ENCODE measurements at regions not wholly inside any gene's neighbourhood (a gene's known extent, or its start where the extent isn't known, plus 50 kb on each side); places are given as distances from the start of the nearest gene placed in this dataset.

DNA sequence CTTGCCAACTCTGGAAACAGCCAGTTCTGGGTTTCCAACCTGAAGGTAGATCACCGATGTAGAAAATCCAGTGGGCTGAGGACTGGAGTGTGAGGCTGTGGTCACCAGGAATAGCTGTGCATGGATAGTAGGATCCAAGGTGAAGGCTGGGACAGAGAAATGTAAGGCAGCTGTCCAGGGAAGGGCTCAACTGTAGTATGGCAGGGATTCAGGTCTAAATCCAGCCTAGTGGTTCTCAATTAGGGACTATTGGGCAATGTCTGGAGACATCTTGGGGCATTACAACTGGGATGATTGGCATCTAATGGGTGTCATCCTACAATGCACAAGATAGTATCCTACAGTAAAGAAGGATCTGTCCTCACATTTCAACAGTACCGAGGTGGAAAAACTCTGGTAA, 67.7 kb upstream of the RUNX1 start:
- no peak overlapping the region for H3K4me2 ChIP-seq (ENCODE audit: low read depth, low read length)
- H3K4me1 ChIP-seq (ENCODE audit: insufficient read depth, low read length): no peaks in the 10 kb centered on the region
- H3K4me3 ChIP-seq (replicated peaks in 1 of 3; ENCODE audit: insufficient read depth in 1 of 3, low read depth in 2 of 3, low read length in 3 of 3): no peak overlapping the region
- CTCF ChIA-PET (ENCODE audit: low intra/inter-chr PET ratio, low total read pairs): no interaction called here
- WGBS (ENCODE audit: low lambda C conversion rate): 36% methylated on average over 2 of the region's 2 CpGs
- no peaks in the 10 kb centered on the region for H3K79me2 ChIP-seq (ENCODE audit: insufficient read depth, low read length)
- H3K27me3 ChIP-seq (ENCODE audit: control insufficient read depth in 1 of 2, insufficient read depth in 2 of 2, low read length in 2 of 2): no peaks in the 10 kb centered on the region
- H3K9ac ChIP-seq (ENCODE audit: insufficient read depth, low read depth, low read length): no peak overlapping the region
- intact Hi-C loops (cut with micrococcal nuclease; ENCODE audit: unreplicated experiment) (no loop called here), in situ Hi-C loops (cut with HindIII; ENCODE audit: extremely low pct_ligation_motif_present, low pct_unique_long_range_greater_than_20kb) (no loop called here)
- no TSS peak for BruUV-seq (replicated peaks)
- no peak overlapping the region for H3K27ac ChIP-seq (ENCODE audit: extremely low read length, insufficient read depth, low read length)
- POLR2A ChIA-PET: no interaction called here
- H2AFZ ChIP-seq (ENCODE audit: low read length): no peak overlapping the region
- ATAC-seq (no peak), FAIRE-seq (no peak), DNase-seq (ENCODE audit: low spot score) (no peak)
- no peaks in the 10 kb centered on the region for H4K20me1 ChIP-seq (ENCODE audit: insufficient read depth, low read length)
- H3K36me3 ChIP-seq (replicated peaks in 1 of 2; ENCODE audit: control insufficient read depth in 1 of 2, insufficient read depth in 2 of 2, low read length in 2 of 2): no peaks in the 10 kb centered on the region
- H3K9me3 ChIP-seq (ENCODE audit: low read length): no peaks in the 10 kb centered on the region
- TF ChIP-seq, protein P1, sequence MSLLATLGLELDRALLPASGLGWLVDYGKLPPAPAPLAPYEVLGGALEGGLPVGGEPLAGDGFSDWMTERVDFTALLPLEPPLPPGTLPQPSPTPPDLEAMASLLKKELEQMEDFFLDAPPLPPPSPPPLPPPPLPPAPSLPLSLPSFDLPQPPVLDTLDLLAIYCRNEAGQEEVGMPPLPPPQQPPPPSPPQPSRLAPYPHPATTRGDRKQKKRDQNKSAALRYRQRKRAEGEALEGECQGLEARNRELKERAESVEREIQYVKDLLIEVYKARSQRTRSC (CRISPR knock-in tag; IDR thresholded peaks at IDR 0.05; ENCODE audit: low read depth): no peak
- TF ChIP-seq DDIT3 (CRISPR knock-in tag; IDR thresholded peaks at IDR 0.05) (no peak), ZNF232 (CRISPR knock-in tag; IDR thresholded peaks at IDR 0.05; ENCODE audit: borderline replicate concordance) (no peak), TBP (CRISPR knock-in tag; IDR thresholded peaks at IDR 0.05) (no peak), ZNF296 (CRISPR knock-in tag; conservative IDR thresholded peaks at IDR 0.05) (no peak), RFXANK (CRISPR knock-in tag; IDR thresholded peaks at IDR 0.05) (no peak), MIER2 (CRISPR knock-in tag; IDR thresholded peaks at IDR 0.05) (no peak)
- TF ChIP-seq, protein P2, sequence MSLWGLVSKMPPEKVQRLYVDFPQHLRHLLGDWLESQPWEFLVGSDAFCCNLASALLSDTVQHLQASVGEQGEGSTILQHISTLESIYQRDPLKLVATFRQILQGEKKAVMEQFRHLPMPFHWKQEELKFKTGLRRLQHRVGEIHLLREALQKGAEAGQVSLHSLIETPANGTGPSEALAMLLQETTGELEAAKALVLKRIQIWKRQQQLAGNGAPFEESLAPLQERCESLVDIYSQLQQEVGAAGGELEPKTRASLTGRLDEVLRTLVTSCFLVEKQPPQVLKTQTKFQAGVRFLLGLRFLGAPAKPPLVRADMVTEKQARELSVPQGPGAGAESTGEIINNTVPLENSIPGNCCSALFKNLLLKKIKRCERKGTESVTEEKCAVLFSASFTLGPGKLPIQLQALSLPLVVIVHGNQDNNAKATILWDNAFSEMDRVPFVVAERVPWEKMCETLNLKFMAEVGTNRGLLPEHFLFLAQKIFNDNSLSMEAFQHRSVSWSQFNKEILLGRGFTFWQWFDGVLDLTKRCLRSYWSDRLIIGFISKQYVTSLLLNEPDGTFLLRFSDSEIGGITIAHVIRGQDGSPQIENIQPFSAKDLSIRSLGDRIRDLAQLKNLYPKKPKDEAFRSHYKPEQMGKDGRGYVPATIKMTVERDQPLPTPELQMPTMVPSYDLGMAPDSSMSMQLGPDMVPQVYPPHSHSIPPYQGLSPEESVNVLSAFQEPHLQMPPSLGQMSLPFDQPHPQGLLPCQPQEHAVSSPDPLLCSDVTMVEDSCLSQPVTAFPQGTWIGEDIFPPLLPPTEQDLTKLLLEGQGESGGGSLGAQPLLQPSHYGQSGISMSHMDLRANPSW (CRISPR knock-in tag; IDR thresholded peaks at IDR 0.05; ENCODE audit: borderline replicate concordance): no peak
- TF ChIP-seq, protein P3, sequence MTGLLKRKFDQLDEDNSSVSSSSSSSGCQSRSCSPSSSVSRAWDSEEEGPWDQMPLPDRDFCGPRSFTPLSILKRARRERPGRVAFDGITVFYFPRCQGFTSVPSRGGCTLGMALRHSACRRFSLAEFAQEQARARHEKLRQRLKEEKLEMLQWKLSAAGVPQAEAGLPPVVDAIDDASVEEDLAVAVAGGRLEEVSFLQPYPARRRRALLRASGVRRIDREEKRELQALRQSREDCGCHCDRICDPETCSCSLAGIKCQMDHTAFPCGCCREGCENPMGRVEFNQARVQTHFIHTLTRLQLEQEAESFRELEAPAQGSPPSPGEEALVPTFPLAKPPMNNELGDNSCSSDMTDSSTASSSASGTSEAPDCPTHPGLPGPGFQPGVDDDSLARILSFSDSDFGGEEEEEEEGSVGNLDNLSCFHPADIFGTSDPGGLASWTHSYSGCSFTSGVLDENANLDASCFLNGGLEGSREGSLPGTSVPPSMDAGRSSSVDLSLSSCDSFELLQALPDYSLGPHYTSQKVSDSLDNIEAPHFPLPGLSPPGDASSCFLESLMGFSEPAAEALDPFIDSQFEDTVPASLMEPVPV (CRISPR knock-in tag; IDR thresholded peaks at IDR 0.05): no peak
- TF ChIP-seq, protein P4, sequence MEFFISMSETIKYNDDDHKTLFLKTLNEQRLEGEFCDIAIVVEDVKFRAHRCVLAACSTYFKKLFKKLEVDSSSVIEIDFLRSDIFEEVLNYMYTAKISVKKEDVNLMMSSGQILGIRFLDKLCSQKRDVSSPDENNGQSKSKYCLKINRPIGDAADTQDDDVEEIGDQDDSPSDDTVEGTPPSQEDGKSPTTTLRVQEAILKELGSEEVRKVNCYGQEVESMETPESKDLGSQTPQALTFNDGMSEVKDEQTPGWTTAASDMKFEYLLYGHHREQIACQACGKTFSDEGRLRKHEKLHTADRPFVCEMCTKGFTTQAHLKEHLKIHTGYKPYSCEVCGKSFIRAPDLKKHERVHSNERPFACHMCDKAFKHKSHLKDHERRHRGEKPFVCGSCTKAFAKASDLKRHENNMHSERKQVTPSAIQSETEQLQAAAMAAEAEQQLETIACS (CRISPR knock-in tag; IDR thresholded peaks at IDR 0.05): no peak
- TF ChIP-seq, protein P5, sequence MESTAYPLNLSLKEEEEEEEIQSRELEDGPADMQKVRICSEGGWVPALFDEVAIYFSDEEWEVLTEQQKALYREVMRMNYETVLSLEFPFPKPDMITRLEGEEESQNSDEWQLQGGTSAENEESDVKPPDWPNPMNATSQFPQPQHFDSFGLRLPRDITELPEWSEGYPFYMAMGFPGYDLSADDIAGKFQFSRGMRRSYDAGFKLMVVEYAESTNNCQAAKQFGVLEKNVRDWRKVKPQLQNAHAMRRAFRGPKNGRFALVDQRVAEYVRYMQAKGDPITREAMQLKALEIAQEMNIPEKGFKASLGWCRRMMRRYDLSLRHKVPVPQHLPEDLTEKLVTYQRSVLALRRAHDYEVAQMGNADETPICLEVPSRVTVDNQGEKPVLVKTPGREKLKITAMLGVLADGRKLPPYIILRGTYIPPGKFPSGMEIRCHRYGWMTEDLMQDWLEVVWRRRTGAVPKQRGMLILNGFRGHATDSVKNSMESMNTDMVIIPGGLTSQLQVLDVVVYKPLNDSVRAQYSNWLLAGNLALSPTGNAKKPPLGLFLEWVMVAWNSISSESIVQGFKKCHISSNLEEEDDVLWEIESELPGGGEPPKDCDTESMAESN (CRISPR knock-in tag; conservative IDR thresholded peaks at IDR 0.05): no peak

Measured in HepG2 (cell line).